PFSK-1 (cell line): ENCODE measurements at regions not wholly inside any gene's neighbourhood (a gene's known extent, or its start where the extent isn't known, plus 50 kb on each side); places are given as distances from the start of the nearest gene placed in this dataset.

ENCODE experiments used
- POLR2AphosphoS5 ChIP-seq: IDR thresholded peaks from 2 replicates; pipeline ENCODE4 v1.6.1; 2012; ENCODE audit warnings: low read depth, mild to moderate bottlenecking, control low read depth, low read length, moderate library complexity
- REST ChIP-seq, 2 experiments: IDR thresholded peaks; 2 replicates each; pipeline versions ENCODE4 v1.6.1 to v1.8.0; 2011 to 2012; ENCODE audit warnings: low read depth in 2 of 2, low read length in 2 of 2, control low read depth in 1 of 2, inconsistent platforms in 1 of 2, mild to moderate bottlenecking in 1 of 2, moderate library complexity in 1 of 2; ENCODE audit not compliant: insufficient read depth in 1 of 2

- TF ChIP-seq REST (IDR thresholded peaks at IDR 0.05; ENCODE audit: insufficient read depth in 1 of 2, low read depth in 2 of 2, low read length in 2 of 2) = no peak
- TF ChIP-seq POLR2AphosphoS5 = no peak
These were observed 158.9 kb upstream of the MAD2L1 start for GRCh38 chr4:120225527-120225926.
